ENCODE measurements at regions not wholly inside any gene's neighbourhood (a gene's known extent, or its start where the extent isn't known, plus 50 kb on each side); places are given as distances from the start of the nearest gene placed in this dataset.

DNA sequence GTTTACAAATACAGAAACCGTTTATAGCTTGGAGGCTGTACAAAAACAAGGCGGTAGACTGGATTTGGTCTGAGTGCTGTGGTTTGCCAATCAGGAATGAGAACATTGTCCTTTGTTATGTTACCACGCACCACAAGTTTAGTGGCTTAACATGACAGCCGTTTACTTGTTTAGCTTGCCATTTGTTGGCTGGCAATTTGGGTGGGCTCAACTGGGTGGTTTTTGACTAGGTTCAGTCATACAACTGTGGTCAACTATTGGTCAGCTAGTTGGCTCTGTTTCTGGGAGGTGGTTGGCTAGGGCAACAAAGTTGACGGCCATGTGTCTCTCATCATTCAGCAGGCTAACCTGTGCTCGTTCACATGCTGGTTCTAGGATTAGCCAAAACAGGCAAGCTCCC is 60.1 kb upstream of the SP8 start:
- TF ChIP-seq, protein P1, sequence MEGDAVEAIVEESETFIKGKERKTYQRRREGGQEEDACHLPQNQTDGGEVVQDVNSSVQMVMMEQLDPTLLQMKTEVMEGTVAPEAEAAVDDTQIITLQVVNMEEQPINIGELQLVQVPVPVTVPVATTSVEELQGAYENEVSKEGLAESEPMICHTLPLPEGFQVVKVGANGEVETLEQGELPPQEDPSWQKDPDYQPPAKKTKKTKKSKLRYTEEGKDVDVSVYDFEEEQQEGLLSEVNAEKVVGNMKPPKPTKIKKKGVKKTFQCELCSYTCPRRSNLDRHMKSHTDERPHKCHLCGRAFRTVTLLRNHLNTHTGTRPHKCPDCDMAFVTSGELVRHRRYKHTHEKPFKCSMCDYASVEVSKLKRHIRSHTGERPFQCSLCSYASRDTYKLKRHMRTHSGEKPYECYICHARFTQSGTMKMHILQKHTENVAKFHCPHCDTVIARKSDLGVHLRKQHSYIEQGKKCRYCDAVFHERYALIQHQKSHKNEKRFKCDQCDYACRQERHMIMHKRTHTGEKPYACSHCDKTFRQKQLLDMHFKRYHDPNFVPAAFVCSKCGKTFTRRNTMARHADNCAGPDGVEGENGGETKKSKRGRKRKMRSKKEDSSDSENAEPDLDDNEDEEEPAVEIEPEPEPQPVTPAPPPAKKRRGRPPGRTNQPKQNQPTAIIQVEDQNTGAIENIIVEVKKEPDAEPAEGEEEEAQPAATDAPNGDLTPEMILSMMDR (conservative IDR thresholded peaks at IDR 0.05; ENCODE audit: low read length) = no peak
- TF ChIP-seq EZH2phosphoT487 (IDR thresholded peaks at IDR 0.05; ENCODE audit: borderline replicate concordance, low read depth, low read length) = no peak

Data from OCI-LY7 (cell line).